ENCODE measurements at regions not wholly inside any gene's neighbourhood (a gene's known extent, or its start where the extent isn't known, plus 50 kb on each side); places are given as distances from the start of the nearest gene placed in this dataset.

DNA sequence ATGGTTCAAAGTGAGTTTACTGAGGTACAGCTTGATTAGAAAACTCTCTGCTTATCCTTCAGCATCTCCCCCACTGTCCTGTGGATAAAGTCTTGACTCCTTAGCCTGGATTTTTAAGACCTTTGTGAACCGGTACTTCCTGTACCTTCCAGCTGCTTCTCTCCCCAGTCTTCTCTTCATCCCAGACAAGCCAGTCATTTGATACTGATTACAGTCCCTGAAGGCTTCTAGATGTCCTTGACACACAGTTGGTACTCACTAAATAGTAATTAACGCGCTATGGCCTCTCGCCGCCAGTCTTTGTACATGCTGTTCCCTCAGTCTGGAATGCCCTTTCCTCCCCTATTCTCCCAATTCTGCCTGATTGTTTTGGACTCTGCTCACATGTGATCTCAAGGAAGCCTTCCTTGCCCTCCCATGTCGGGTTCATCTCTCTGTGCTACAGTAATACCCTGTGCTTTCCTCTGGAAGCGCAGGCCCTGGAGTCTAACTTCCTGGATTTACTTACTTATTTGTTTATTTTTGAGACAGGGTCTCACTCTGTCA is 50.6 kb upstream of the PTGR2 start:
- H3K27ac ChIP-seq: no peak overlapping the region
- intact Hi-C loops (cut with DNase I): no loop called here
- DNase-seq (ENCODE audit: extremely low spot score in 2 of 2): no peak
- H3K4me3 ChIP-seq: no peak overlapping the region
- peaks cover 8% of the 10 kb centered on the region for H3K4me1 ChIP-seq
- no peaks in the 10 kb centered on the region for H3K36me3 ChIP-seq
- TF ChIP-seq, protein P1, sequence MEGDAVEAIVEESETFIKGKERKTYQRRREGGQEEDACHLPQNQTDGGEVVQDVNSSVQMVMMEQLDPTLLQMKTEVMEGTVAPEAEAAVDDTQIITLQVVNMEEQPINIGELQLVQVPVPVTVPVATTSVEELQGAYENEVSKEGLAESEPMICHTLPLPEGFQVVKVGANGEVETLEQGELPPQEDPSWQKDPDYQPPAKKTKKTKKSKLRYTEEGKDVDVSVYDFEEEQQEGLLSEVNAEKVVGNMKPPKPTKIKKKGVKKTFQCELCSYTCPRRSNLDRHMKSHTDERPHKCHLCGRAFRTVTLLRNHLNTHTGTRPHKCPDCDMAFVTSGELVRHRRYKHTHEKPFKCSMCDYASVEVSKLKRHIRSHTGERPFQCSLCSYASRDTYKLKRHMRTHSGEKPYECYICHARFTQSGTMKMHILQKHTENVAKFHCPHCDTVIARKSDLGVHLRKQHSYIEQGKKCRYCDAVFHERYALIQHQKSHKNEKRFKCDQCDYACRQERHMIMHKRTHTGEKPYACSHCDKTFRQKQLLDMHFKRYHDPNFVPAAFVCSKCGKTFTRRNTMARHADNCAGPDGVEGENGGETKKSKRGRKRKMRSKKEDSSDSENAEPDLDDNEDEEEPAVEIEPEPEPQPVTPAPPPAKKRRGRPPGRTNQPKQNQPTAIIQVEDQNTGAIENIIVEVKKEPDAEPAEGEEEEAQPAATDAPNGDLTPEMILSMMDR (IDR thresholded peaks at IDR 0.05): no peak
- TF ChIP-seq POLR2AphosphoS5 (IDR thresholded peaks at IDR 0.05; ENCODE audit: insufficient read depth in 1 of 2, low read depth in 1 of 2): no peak
- TF ChIP-seq POLR2A (IDR thresholded peaks at IDR 0.05): no peak
- H3K27me3 ChIP-seq: no peaks in the 10 kb centered on the region
- H3K9me3 ChIP-seq: no peaks in the 10 kb centered on the region

DNA sequence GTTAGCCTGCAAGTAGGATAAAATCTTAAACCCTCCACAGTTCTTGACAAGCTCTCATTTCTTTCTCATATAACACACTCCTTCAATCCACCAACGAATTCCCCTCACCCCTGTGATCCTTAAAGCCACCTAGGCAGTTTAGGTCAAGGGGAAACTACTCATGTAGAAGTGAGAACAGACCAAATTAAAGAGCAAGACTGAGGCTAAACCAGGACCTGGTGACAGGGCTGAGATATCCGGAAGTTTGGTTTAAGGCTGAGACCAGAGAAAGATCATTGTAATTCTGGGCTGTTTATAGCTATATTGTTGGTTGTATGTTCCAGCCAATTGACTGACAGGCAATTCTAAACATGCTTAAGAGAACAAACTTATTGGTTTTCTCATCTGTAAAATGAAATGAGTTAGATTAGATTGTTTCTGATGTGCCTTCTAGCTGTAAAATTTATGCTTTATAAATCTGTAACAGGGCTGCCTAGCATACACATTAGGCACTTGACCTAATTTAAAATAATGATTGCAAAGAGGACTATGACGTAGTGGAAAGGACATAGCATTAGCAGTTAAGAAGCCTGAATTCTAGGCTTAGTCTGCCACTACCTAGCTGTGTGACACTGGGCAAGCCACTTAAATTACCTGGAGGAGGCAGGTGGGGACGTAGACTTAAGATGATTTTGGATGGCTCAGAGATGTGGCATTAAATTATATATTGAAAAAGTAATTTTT is 53.9 kb upstream of the PTGR2 start:
- no peak overlapping the region for H3K4me3 ChIP-seq
- DNase-seq (ENCODE audit: extremely low spot score in 2 of 2): no peak
- H3K27me3 ChIP-seq: no peaks in the 10 kb centered on the region
- H3K9me3 ChIP-seq: no peaks in the 10 kb centered on the region
- TF ChIP-seq, protein P1 (IDR thresholded peaks at IDR 0.05): no peak
- TF ChIP-seq POLR2A (IDR thresholded peaks at IDR 0.05): no peak
- intact Hi-C loops (cut with DNase I): no loop called here
- H3K36me3 ChIP-seq: no peaks in the 10 kb centered on the region
- no peak overlapping the region for H3K27ac ChIP-seq
- H3K4me1 ChIP-seq: peaks cover 17% of the 10 kb centered on the region

DNA sequence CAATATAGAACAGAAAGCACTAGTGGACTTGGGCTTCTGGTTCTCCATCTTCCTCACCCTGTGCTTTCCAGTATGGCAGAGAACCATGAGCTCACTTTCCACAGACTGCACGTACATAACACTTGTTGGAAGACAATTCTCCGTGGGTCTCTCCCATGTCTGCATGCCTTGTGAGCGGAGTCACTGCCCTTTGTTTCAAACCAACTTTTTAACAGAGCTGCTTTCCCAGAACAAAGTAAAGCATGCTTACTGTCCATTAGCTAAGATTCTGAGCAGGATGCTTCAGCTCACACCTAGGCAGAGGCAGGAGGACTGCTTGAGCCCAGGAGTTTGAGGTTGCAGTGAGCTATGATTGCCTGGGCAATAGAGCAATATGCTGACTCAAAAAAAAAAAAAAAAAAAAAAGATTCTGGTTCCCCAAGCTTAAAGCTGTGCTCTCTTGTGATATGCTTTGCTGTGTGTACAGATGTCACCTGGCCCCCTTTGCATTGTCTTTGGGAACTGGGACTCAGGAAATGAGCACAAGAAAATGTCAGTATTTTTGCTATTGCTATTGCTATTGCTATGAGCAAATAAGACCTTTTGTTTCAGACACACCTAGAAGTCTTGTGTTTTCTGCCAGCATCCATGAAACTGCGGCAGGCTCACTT is 54.6 kb upstream of the PTGR2 start:
- Histone ChIP-seq H3K4me3 (no peak overlapping the region), H3K27me3 (no peaks in the 10 kb centered on the region), H3K4me1 (peaks cover 17% of the 10 kb centered on the region), H3K36me3 (no peaks in the 10 kb centered on the region), H3K9me3 (no peaks in the 10 kb centered on the region), H3K27ac (no peak overlapping the region)
- TF ChIP-seq, protein P1 (IDR thresholded peaks at IDR 0.05): no peak
- TF ChIP-seq POLR2AphosphoS5 (IDR thresholded peaks at IDR 0.05; ENCODE audit: insufficient read depth in 1 of 2, low read depth in 1 of 2) (no peak), POLR2A (IDR thresholded peaks at IDR 0.05) (no peak)
- intact Hi-C loops (cut with DNase I): no loop called here
- no peak for DNase-seq (ENCODE audit: extremely low spot score in 2 of 2)

DNA sequence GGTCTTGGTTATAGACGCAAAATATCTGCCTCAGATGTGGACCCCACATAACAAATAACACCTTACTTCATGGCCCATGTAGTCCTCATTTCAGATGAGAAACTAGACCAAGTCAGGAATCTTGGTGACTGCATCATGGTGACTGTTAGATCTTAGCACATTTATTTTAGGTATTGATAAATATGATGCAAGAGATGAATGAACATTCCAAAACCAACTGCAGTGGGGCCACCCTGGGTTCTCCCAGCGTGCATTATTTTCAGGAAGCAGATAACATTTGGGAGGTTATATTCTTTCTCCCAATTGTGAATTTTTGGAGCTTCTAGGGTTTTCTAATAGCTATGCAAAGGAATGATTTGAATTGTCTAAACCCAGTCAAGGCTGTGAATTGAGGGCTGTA is 55.2 kb upstream of the PTGR2 start:
- TF ChIP-seq POLR2AphosphoS5 (IDR thresholded peaks at IDR 0.05; ENCODE audit: insufficient read depth in 1 of 2, low read depth in 1 of 2): no peak
- TF ChIP-seq POLR2A (IDR thresholded peaks at IDR 0.05): no peak
- TF ChIP-seq, protein P1 (IDR thresholded peaks at IDR 0.05): no peak
- Histone ChIP-seq H3K4me3 (no peak overlapping the region), H3K27ac (no peak overlapping the region), H3K27me3 (no peaks in the 10 kb centered on the region), H3K36me3 (no peaks in the 10 kb centered on the region), H3K4me1 (peaks cover 17% of the 10 kb centered on the region), H3K9me3 (no peaks in the 10 kb centered on the region)
- intact Hi-C loops (cut with DNase I): no loop called here
- no peak for DNase-seq (ENCODE audit: extremely low spot score in 2 of 2)

DNA sequence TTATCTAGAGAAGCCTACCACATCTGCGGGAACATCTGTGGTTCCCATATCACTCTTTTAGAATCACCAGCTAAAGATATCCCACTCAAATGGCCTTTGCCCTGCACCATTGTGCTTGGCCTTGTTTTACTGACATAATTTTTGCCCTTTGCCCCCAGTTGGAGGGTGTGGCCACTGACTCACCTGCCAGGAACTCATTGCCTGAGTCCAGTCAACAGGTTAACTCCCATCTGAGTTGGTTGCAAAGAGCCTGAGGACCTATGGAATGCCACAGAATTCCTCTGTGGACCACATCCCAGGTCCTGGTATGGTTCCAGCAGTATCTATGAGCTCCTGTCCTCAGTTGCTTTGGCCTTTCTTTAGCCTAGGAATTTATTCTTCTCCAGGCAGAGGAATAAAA is 55.7 kb upstream of the PTGR2 start:
- H3K27ac ChIP-seq: no peak overlapping the region
- H3K9me3 ChIP-seq: no peaks in the 10 kb centered on the region
- no peak for TF ChIP-seq POLR2AphosphoS5 (IDR thresholded peaks at IDR 0.05; ENCODE audit: insufficient read depth in 1 of 2, low read depth in 1 of 2)
- DNase-seq (ENCODE audit: extremely low spot score in 2 of 2): no peak
- intact Hi-C loops (cut with DNase I): no loop called here
- H3K4me3 ChIP-seq: no peak overlapping the region
- no peaks in the 10 kb centered on the region for H3K27me3 ChIP-seq
- peaks cover 20% of the 10 kb centered on the region for H3K4me1 ChIP-seq
- H3K36me3 ChIP-seq: no peaks in the 10 kb centered on the region

Data from vagina (tissue), 2 donors.